ENCODE measurements at regions not wholly inside any gene's neighbourhood (a gene's known extent, or its start where the extent isn't known, plus 50 kb on each side); places are given as distances from the start of the nearest gene placed in this dataset.
A peak's percentile ranks its signal among the peaks of the same experiment; 100 is the strongest.

GRCh38 chr12:77689510-77690086 is 141.1 kb upstream of the NAV3 start:
- DNase-seq (ENCODE audit: low spot score) (no peak), ATAC-seq (ENCODE audit: low FRiP score) (no peak)
- no peak for TF ChIP-seq CTCF (IDR thresholded peaks at IDR 0.05)

- DNase-seq (ENCODE audit: low spot score) = no peak
- no peak for TF ChIP-seq CTCF (IDR thresholded peaks at IDR 0.05)
- no peak for ATAC-seq (ENCODE audit: low FRiP score)
Measured at GRCh38 chr12:77687321-77687720, 143.4 kb upstream of the NAV3 start.

GRCh38 chr12:77686760-77687159 is 143.9 kb upstream of the NAV3 start:
- ATAC-seq (ENCODE audit: low FRiP score) = no peak
- DNase-seq (ENCODE audit: low spot score) = no peak
- no peak for TF ChIP-seq CTCF (IDR thresholded peaks at IDR 0.05)

GRCh38 chr12:77685901-77686300 is 144.8 kb upstream of the NAV3 start:
- DNase-seq (ENCODE audit: low spot score) (no peak), ATAC-seq (ENCODE audit: low FRiP score) (no peak)
- TF ChIP-seq CTCF (IDR thresholded peaks at IDR 0.05) = no peak

- no peak for DNase-seq (ENCODE audit: low spot score)
- TF ChIP-seq CTCF (IDR thresholded peaks at IDR 0.05) = no peak
- peak; percentile 76 for ATAC-seq (ENCODE audit: low FRiP score)
Measured at GRCh38 chr12:77685112-77685511, 145.6 kb upstream of the NAV3 start.

- TF ChIP-seq CTCF (IDR thresholded peaks at IDR 0.05) = no peak
- DNase-seq (ENCODE audit: low spot score) (no peak), ATAC-seq (ENCODE audit: low FRiP score) (no peak)
Measured at GRCh38 chr12:77682488-77682887, 148.2 kb upstream of the NAV3 start.

GRCh38 chr12:77681726-77682125 is 149.0 kb upstream of the NAV3 start:
- DNase-seq (ENCODE audit: low spot score) (no peak), ATAC-seq (ENCODE audit: low FRiP score) (no peak)
- no peak for TF ChIP-seq CTCF (IDR thresholded peaks at IDR 0.05)

Data from omental fat pad (tissue), 3 donors.